Activated CD4-positive, alpha-beta T cell treated with anti-CD3 and anti-CD28 coated beads for 24 hours (primary cell): ENCODE measurements at regions not wholly inside any gene's neighbourhood (a gene's known extent, or its start where the extent isn't known, plus 50 kb on each side); places are given as distances from the start of the nearest gene placed in this dataset.

Experiments used
- DNase-seq, 2 donors: peaks; one replicate each; pipeline ENCODE4 v3.0.0-alpha.2; 2020; ENCODE audit warnings: low read depth in 2 of 2

- no peak for DNase-seq
Observed at GRCh38 chr17:33514369-33514768, 221.3 kb upstream of the ASIC2 start.

DNA sequence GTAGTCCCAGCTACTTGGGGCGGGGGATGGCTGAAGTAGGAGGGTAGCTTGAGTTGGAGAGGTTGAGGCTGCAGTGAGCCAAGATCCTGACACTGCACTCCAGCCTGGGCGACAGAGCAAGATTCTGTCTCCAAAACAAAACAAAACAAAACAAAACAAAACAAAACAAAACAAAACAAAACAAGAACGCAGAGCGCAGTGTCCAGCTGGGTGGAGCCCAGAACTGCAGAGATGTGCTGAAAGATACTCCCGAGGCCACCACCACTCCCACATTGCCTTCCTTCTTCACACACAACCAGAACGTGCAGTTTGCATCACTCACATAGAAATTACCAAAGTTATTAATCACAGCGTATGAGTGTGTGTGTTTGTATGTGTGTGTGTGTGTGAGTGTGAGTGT, 222.9 kb upstream of the ASIC2 start:
- DNase-seq: no peak

GRCh38 chr17:33516645-33517044, 223.6 kb upstream of the ASIC2 start:
- no peak for DNase-seq

DNA sequence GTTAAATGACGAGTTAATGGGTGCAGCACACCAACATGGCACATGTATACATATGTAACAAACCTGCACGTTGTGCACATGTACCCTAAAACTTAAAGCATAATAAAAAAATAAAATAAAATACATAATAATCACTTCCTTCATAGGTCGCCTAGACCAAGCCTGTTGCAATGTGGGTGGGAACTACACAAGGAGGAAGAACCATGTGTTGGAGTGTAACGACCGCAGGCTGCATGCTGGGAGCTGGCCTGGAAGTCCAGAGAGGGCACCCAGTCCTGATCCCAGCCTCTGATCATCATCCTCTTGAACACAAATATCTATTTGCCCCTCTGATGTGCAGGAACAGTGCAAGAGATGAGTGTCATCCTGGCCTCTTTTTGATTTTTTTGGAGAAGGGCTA, 224.7 kb upstream of the ASIC2 start:
- no peak for DNase-seq

DNA sequence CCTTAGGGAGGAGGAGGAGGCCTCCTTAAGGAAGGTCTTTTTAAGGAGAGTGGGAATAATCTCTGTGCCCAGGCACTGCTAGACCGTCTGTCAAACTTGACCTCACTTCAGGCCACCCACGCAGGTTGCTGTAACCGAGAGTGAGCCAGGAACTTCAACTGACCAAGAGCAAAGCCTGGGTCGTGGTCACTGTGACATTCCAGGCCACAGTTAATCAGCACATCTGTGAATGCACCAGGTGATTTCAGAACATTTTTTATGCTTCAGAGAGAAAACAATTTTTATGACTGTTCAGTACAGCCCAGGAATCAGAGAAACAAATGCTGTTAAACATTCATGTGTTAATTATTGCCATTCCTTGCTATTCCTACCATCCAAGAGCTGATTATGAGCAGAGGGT, 226.6 kb upstream of the ASIC2 start:
- no peak for DNase-seq

GRCh38 chr17:33520426-33521330, 227.6 kb upstream of the ASIC2 start:
- peak; percentile 16 to 45 for DNase-seq

GRCh38 chr17:33521784-33522183, 228.7 kb upstream of the ASIC2 start:
- no peak for DNase-seq

DNA sequence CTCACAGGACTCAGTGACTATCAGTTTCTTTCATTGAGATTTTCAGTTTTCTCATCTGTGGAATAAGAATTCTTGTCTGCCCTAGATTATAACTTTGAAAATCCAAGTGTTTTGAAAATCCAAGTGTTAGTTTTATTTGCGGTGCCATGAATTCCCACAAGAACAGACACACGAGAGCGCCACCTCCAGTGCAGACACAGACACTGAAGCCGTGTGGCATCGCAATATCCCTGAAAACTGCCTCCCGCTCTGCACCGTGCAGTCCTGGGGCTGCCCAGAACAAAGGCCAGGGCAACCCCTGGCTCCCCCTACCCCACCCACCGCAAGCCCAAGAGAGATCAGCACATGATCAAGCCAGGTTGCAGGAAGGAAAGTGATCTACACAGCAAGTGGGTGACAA, 229.5 kb upstream of the ASIC2 start:
- DNase-seq: no peak

DNA sequence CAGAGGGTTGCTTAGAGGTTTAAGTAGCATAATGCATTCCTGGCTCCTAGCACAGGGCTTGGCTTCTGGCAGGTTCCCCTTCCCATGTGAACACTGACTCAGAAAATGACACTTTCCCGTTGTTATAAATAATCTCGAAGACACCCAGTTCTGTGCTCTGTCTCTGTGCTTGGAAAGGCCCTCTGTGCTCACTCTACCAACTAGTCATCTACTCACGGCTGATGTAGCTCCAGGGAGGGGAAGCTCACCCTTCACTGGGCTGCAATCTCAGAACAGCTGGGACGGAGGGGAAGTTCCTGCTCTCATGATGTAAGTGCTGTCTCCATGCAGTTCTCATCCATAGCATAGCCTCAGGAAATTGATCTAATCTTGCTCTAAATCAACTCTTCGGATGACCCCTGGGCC, 230.5 kb upstream of the ASIC2 start:
- no peak for DNase-seq

DNA sequence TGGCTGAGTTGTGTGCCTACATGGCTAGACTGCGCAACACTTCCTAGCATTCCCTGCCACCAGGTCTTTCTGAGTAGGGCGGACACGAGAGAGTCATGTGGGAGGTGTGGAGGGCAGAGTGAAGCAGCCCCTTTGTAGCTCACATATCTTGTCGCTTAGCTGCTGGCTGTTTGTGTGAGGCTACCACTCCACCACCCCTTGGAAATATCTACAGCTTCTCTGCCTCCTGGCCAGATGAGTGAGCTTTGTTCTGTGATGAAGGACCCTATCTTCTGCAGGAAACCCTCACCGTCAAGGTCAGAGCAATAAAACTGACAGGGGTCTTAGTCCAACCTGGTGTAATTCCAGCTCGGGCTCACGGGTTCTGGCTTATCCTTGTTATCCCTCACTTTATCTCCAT, 232.1 kb upstream of the ASIC2 start:
- no peak for DNase-seq

DNA sequence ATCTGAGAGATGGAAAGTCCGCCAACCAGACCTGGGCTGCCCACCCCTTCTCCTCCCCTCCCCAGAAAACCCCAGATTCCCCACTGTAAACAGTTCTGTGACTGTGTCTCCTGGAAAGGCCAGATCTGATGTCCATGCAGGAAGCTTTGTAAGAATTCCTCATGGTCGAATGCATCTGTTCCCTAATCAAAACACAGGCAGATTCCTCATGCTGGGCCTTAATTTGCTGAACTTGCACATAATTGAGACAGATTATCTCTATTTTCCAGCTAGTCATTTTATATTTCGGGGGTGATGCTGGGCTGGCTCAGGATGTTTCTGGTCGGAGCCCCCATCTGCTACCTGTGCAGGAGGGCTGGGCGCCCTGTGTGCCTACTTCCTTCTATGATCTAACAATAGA, 233.6 kb upstream of the ASIC2 start:
- no peak for DNase-seq

GRCh38 chr17:33527290-33527689, 234.2 kb upstream of the ASIC2 start:
- DNase-seq: no peak

DNA sequence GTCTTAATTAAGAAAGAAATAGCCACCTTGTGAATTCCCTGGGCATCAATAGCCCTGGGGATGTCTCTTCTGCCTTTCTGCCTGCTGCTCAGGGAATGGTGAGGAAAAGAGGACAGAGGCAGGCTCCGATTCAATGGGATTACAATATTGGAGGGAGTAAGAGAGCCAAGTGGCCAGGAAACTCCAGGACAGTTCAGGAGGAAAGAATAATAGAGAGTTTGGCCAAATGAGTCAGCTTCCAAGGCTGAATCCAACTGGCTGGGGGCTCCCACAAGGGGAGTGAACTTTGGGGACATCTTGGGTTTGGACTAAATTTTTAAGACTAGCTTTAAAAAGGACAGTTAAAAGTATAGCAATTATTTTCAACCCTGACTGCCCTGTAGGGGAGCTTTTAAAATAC, 235.8 kb upstream of the ASIC2 start:
- no peak for DNase-seq

DNA sequence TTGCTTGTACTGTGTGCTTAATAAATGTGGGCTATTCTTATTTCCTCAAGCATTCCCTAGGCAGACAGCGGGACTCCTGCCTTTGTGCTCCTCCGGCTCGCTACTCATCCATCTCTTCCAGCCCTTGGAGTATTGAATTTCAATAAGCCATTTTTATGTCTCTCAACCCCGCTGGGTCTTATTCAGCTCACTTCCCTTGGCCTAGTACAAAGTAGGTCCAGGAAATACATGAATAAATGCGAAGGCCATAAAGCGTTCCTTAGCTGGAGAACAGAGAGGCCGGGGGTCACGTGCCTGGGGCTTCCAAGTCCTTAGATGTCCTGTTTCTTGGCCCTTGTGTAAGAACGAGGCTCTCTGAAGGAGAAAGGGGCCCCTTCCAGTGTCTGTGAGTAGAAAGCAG, 236.7 kb upstream of the ASIC2 start:
- DNase-seq: no peak

- DNase-seq: no peak
Observed at GRCh38 chr17:33531311-33531710, 238.2 kb upstream of the ASIC2 start.

DNA sequence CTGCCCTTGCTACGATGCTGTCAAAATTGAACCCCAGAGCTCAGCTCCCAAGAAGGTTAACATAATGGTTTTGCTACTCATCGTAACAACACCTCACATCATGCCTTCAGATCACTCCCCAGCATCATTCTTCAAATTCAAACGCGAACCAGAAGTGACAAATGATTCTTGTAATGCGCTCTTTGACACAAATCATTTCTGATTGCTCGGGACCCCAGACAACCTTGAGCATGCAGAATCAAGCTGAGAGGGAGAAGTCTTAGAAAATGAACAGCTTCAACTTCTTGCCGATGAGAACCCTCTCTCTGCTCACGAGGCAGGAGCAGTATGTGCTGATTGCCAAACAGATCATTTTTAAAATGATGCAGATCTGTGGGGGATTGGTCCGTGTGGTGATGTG, 241.0 kb upstream of the ASIC2 start:
- DNase-seq: no peak

- no peak for DNase-seq
Observed at GRCh38 chr17:33545124-33545523, 252.0 kb upstream of the ASIC2 start.

DNA sequence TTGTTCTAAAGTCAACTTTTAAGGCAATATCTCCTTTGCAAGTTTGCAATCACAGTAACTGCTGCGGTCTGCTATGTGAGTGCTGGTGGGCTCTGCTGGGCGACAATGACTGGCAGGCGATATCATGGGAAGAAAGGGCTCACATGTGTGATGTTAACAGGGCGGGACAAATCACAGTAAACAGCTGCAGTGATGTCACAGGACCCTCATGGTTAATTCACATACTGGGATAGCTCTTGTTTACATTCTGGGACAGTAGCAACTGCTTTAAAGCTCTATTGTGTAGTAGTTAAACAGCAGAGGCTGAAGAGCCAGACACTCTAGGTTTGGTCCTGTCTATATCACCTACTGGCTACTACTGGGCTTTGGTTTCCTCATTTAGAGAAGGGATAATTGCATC, 257.2 kb upstream of the ASIC2 start:
- DNase-seq: no peak

GRCh38 chr17:33551075-33551474, 258.0 kb upstream of the ASIC2 start:
- DNase-seq: no peak

DNA sequence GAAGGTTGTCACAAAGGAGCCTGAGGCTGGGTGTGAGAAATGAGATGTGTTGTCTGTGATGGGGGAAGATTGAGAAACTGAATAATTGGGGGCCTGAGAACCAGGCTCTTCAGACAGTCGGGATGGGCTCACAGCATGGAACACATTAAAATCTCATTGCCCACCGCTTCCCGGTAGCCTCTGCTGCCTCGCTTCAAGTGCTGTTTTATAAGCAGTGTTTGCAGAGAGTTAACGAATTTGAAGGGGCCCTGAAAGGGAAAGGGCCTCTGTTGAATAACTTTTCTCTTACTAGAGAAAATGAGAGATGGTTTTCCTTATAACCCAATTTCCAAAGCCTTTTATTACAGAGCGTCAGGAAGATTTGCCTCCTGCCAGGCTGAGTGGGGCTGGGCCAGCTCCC, 258.8 kb upstream of the ASIC2 start:
- no peak for DNase-seq

DNA sequence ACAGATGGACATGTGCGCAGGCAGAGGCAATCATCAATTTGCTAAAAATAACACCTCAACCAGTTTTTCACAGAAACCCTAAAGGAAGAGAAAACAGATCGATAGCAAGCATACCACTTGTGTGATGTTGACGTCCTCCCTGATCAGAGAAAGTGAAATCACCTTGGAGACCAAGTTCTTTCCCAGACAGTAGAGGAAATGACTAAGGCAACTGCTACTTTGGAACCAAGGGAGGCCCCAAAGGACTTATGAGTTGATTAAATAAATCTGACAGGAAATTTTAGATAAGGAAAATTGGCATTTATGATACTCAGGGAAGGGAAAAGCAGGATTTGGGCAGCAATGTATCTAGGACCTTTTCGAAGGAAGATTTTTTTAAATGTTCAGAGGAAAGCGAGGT, 267.1 kb upstream of the ASIC2 start:
- DNase-seq: no peak

DNA sequence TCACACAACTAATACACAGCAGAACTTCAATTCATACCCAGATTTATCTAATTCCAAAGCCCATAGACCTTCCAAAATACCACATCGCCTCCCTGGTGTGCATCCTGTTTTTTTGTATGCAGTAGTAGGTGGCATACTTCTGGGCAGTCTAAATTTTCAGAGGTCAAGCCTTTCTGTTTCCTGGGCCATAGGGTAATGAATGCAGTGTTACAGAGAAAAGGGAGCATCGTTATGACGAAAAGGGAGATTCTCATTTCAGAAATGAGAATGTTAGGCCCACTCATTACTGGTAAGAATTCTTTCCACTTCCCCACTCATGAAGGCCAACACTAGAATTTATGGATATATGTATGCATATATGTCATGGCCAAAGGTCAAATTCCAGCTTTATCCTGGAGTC, 267.8 kb upstream of the ASIC2 start:
- no peak for DNase-seq

DNA sequence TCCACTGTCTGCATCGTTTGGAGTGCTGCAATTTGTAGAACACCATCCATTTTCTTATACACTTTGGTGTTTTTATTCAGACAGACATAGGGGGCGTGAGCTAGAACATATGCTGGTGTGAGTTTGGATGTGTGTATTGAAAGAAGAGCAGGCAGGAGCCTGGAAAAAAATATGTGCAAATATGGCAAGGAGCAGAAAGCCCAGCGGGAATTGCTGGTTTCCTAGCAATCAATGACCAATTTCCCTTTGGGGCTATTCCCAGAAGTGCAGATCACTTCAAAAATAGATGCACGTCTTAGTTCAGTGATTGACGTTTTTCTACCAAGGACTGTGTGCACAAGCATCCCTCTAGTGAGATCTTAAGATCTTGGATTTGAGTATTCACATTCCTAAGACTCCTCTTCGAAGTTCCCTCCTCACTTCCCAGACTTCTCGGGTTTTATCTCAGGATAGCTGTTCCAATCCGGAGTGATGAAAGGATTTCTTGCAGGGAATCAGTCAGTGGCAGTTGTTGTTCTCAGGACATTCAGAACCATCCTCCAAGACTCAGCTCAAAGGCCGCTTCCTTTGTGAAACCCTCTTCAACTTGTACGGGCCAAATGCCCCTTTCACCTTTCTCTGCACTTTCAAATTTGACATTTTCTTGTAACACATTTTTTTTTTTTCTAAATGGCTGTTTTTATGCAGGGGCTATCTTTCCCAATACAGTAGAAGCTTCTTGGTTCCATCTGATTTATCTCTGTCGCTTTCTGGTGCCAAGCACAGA, 268.7 kb upstream of the ASIC2 start:
- no peak for DNase-seq
